ENCODE measurements at regions not wholly inside any gene's neighbourhood (a gene's known extent, or its start where the extent isn't known, plus 50 kb on each side); places are given as distances from the start of the nearest gene placed in this dataset.
"Not testable (repeated sequence)": the region's sequence is repeated elsewhere in the genome, so short reads cannot be mapped to it uniquely, and the experiment has no call there.

DNA sequence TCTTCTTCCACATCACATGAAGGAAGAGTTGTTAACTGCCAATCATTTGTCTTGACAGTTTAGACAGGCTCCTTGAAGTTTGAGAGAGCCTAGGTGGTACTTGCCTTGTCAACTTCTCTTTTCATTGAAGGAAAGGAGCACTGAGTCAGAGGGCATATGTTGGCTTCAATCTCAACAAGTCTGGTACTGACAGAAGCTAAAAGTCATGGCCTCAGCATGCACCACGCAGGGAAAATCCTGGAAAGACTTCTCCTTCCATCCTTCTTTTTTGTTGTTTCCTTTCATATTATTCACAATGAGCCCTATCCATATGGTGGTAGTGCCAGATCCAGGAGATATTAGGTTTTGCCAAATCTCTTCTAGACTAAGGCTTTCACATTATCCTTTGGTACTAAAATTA is 1272.5 kb downstream of the ROBO1 start:
- Histone ChIP-seq H3K4me1 (ENCODE audit: control insufficient read depth in 5 of 5, insufficient read depth in 5 of 5, low read length in 5 of 5) (peaks cover 0 to 13% (median 0%) of the 10 kb centered on the region in 5 donors), H3K4me3 (ENCODE audit: low read depth in 1 of 5, low read length in 5 of 5) (no peak overlapping the region), H3K27ac (ENCODE audit: low read depth, low read length) (no peak overlapping the region), H3K9ac (ENCODE audit: low read length in 5 of 5) (no peak overlapping the region), H3K36me3 (ENCODE audit: control insufficient read depth in 5 of 5, insufficient read depth in 5 of 5, low read length in 5 of 5) (no peaks in the 10 kb centered on the region), H3K9me3 (ENCODE audit: control insufficient read depth in 5 of 5, low read length in 5 of 5) (no peaks in the 10 kb centered on the region), H3K27me3 (ENCODE audit: control insufficient read depth in 5 of 5, insufficient read depth in 4 of 5, low read length in 5 of 5) (no peaks in the 10 kb centered on the region)

DNA sequence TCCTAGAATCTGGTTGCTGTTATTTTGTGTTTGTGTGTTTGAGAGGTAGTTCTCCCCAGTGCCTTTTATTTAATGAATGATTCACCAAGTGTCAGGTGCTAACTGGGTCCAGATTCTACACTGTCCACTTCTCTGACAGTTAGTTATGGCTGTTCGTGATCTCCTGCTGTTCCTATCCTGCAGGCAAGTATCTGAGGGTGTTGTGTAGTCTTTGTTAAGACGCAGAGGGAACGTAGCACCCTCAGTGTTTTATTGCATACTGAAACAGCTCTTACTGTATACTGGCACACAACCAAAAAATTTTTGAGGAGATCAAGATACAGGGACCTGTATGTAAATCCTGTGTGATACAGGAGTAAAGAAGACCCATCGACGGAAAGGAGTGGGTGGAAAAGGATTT is 1271.3 kb downstream of the ROBO1 start:
- H3K27me3 ChIP-seq (ENCODE audit: control insufficient read depth in 5 of 5, insufficient read depth in 4 of 5, low read length in 5 of 5) = no peaks in the 10 kb centered on the region
- H3K9me3 ChIP-seq (ENCODE audit: control insufficient read depth in 5 of 5, low read length in 5 of 5) = no peaks in the 10 kb centered on the region
- no peak overlapping the region for H3K4me3 ChIP-seq (ENCODE audit: low read depth in 1 of 5, low read length in 5 of 5)
- peaks cover 0 to 13% (median 0%) of the 10 kb centered on the region in 5 donors for H3K4me1 ChIP-seq (ENCODE audit: control insufficient read depth in 5 of 5, insufficient read depth in 5 of 5, low read length in 5 of 5)
- no peak overlapping the region for H3K27ac ChIP-seq (ENCODE audit: low read depth, low read length)
- no peak overlapping the region for H3K9ac ChIP-seq (ENCODE audit: low read length in 5 of 5)
- H3K36me3 ChIP-seq (ENCODE audit: control insufficient read depth in 5 of 5, insufficient read depth in 5 of 5, low read length in 5 of 5) = no peaks in the 10 kb centered on the region

DNA sequence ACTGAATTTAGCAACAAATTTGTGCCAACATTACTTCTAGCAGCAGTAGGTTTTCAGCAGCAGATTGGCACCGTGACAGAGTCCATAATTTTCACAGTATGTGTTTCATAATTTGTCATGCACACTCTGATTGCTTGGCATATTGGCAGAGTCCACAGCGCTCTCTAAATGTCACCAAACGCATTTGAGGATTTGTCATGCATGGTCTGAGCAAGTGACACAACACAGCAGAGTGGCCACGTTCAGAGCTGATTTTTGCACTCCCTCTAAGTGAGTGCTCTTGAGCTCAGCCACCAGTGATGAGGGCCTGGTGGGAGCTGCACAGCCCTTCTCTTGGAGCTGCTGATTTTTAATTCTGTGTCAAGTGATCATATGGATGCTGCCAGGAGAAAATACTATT is 1270.8 kb downstream of the ROBO1 start:
- no peaks in the 10 kb centered on the region for H3K27me3 ChIP-seq (ENCODE audit: control insufficient read depth in 5 of 5, insufficient read depth in 4 of 5, low read length in 5 of 5)
- no peaks in the 10 kb centered on the region for H3K9me3 ChIP-seq (ENCODE audit: control insufficient read depth in 5 of 5, low read length in 5 of 5)

DNA sequence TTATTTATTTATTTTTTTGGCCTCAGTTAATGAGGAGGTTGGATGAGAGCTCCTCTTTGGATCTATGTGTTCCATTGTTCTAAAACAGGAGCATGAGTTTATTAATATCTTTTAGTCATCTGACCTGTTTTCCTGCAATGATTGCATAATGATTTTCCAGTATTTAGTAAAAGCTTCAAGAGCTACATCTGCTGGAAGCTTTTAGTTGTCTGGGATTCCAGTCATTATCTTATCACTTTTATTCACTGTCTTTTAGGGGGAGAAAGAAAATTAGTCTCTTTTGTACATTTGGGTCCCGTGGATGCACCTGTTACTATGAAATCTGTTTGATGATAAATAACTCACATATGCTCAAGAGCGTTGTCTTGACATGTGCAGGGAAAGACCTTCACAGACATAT is 1270.0 kb downstream of the ROBO1 start:
- H3K9ac ChIP-seq (ENCODE audit: low read length in 5 of 5) = no peak overlapping the region
- no peaks in the 10 kb centered on the region for H3K27me3 ChIP-seq (ENCODE audit: control insufficient read depth in 5 of 5, insufficient read depth in 4 of 5, low read length in 5 of 5)
- H3K36me3 ChIP-seq (ENCODE audit: control insufficient read depth in 5 of 5, insufficient read depth in 5 of 5, low read length in 5 of 5) = no peaks in the 10 kb centered on the region

More for the DNA sequence above, 1270.8 kb downstream of the ROBO1 start:
- H3K36me3 ChIP-seq (ENCODE audit: control insufficient read depth in 5 of 5, insufficient read depth in 5 of 5, low read length in 5 of 5) = no peaks in the 10 kb centered on the region
- no peak overlapping the region for H3K4me3 ChIP-seq (ENCODE audit: low read depth in 1 of 5, low read length in 5 of 5)
- H3K4me1 ChIP-seq (ENCODE audit: control insufficient read depth in 5 of 5, insufficient read depth in 5 of 5, low read length in 5 of 5) = peaks cover 0 to 13% (median 0%) of the 10 kb centered on the region in 5 donors
- no peak overlapping the region for H3K9ac ChIP-seq (ENCODE audit: low read length in 5 of 5)
- no peak overlapping the region for H3K27ac ChIP-seq (ENCODE audit: low read depth, low read length)

DNA sequence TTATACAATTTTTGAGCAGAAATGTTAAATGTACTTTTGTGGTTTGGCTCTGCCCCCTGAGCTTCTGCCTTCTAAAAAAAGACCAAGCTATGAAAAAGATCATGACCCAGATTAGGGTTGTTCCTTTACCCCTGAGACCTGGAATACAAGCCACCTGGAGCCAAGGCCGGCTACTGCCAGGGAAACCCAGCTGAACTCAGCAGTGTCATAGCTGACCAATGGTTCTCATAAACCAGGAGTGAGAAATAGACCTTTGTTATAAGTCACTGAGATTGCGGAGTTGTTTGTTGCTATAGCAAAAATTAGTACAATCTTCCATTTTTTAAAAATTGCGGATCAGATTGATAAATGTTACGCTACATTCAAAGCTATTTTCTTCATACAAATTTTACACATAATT is 1261.7 kb downstream of the ROBO1 start:
- Histone ChIP-seq H3K9ac (ENCODE audit: low read length in 5 of 5) (no peak overlapping the region), H3K27ac (ENCODE audit: low read depth, low read length) (no peak overlapping the region), H3K9me3 (ENCODE audit: control insufficient read depth in 5 of 5, low read length in 5 of 5) (peaks cover 0 to 4% (median 0%) of the 10 kb centered on the region in 5 donors), H3K27me3 (ENCODE audit: control insufficient read depth in 5 of 5, insufficient read depth in 4 of 5, low read length in 5 of 5) (no peaks in the 10 kb centered on the region), H3K36me3 (ENCODE audit: control insufficient read depth in 5 of 5, insufficient read depth in 5 of 5, low read length in 5 of 5) (no peaks in the 10 kb centered on the region), H3K4me3 (ENCODE audit: low read depth in 1 of 5, low read length in 5 of 5) (no peak overlapping the region), H3K4me1 (ENCODE audit: control insufficient read depth in 5 of 5, insufficient read depth in 5 of 5, low read length in 5 of 5) (no peaks in the 10 kb centered on the region)

More for the DNA sequence above, 1270.0 kb downstream of the ROBO1 start:
- no peak overlapping the region for H3K27ac ChIP-seq (ENCODE audit: low read depth, low read length)
- peaks cover 0 to 13% (median 0%) of the 10 kb centered on the region in 5 donors for H3K4me1 ChIP-seq (ENCODE audit: control insufficient read depth in 5 of 5, insufficient read depth in 5 of 5, low read length in 5 of 5)
- no peak overlapping the region for H3K4me3 ChIP-seq (ENCODE audit: low read depth in 1 of 5, low read length in 5 of 5)
- no peaks in the 10 kb centered on the region for H3K9me3 ChIP-seq (ENCODE audit: control insufficient read depth in 5 of 5, low read length in 5 of 5)

DNA sequence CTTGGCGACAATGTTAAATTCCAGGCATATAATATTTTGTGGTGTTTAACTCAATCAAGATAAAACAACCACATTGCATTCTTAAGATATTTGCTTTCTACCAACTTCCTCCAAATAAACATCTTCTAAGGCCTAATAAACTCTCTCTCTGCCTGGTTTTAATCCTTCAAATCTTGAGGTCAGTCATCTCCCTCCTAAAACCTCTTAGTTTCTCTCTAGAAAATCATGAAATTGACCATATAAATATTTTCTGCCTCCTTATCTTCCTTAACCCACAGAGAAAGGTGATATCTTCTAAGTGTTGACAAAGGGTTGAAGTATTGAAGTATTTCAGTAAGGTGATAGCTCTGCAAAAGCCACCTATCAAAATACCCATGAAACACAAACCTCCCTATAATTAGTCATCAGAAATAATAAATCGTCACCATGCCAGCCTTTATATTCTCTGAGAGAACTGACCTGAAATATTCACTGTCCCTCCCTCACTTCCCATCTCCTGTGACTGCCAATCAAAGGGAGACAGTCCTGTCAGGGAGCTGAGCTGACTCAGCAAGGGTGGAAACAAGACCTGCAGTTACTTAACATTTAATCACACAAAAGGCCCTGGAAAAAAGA is 1261.1 kb downstream of the ROBO1 start:
- Histone ChIP-seq H3K9ac (ENCODE audit: low read length in 5 of 5) (no peak overlapping the region), H3K36me3 (ENCODE audit: control insufficient read depth in 5 of 5, insufficient read depth in 5 of 5, low read length in 5 of 5) (no peaks in the 10 kb centered on the region), H3K4me1 (ENCODE audit: control insufficient read depth in 5 of 5, insufficient read depth in 5 of 5, low read length in 5 of 5) (no peaks in the 10 kb centered on the region), H3K4me3 (ENCODE audit: low read depth in 1 of 5, low read length in 5 of 5) (no peak overlapping the region), H3K9me3 (ENCODE audit: control insufficient read depth in 5 of 5, low read length in 5 of 5) (peaks cover 0 to 4% (median 0%) of the 10 kb centered on the region in 5 donors), H3K27me3 (ENCODE audit: control insufficient read depth in 5 of 5, insufficient read depth in 4 of 5, low read length in 5 of 5) (no peaks in the 10 kb centered on the region), H3K27ac (ENCODE audit: low read depth, low read length) (no peak overlapping the region)

DNA sequence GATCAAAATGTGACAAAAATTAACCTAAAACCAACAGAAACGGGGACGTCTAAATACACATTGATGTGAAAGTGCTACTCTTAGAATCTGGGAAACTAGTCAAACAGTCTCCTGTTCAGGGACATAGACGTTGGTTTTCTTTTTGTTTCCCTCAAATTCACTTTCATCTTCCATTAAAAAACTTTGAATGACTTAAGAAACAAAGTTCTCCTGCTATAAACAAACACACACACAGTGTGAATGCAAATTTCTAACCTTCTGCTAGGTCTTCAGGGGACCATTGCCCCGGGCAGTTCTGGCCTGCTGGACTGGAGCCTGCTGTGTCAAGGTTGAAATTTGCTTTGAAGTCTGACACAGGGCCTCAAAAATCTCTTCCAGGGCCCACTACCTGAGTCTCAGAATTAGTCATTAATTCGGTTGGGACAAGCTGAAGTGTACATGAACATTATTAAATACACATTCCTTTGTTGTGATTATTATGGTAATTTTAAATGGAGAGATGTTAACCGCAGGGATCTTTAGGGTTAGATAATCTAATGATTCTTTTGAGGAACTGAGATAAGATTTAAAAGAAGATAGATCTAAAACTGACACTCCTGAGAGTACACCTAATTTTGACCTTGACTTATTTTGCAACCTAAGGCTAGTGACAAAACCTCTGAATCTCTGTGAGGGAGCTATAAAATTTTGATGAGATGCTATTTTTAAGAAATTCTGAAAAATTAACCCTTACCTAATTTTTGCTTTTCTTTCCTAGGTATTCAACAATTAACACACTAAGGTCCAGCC is 1260.4 kb downstream of the ROBO1 start:
- Histone ChIP-seq H3K27me3 (ENCODE audit: control insufficient read depth in 5 of 5, insufficient read depth in 4 of 5, low read length in 5 of 5) (no peaks in the 10 kb centered on the region), H3K9me3 (ENCODE audit: control insufficient read depth in 5 of 5, low read length in 5 of 5) (peaks cover 0 to 4% (median 0%) of the 10 kb centered on the region in 5 donors), H3K4me1 (ENCODE audit: control insufficient read depth in 5 of 5, insufficient read depth in 5 of 5, low read length in 5 of 5) (no peaks in the 10 kb centered on the region), H3K27ac (ENCODE audit: low read depth, low read length) (no peak overlapping the region), H3K9ac (ENCODE audit: low read length in 5 of 5) (no peak overlapping the region), H3K36me3 (ENCODE audit: control insufficient read depth in 5 of 5, insufficient read depth in 5 of 5, low read length in 5 of 5) (no peaks in the 10 kb centered on the region), H3K4me3 (ENCODE audit: low read depth in 1 of 5, low read length in 5 of 5) (no peak overlapping the region)

DNA sequence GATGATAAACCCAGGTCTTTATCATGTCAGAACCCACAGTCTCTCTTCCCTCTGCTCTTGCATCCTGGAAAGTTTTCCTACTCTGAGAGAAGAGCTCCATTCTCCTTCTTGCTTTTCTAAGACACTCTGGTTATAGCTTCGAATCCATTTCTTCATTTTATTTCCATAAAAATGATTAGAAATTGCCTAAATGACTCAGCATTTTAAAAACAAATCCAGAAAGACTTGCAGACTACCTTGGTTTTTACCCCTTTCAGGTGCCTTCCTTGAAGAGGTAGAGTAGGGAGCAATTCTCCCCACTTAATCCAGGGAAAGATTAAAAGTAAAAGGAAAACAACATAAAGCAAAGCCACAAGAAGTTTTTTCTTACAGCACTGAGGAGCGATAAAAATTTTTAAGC is 1256.0 kb downstream of the ROBO1 start:
- Histone ChIP-seq H3K9me3 (ENCODE audit: control insufficient read depth in 5 of 5, low read length in 5 of 5) (peaks cover 0 to 4% (median 0%) of the 10 kb centered on the region in 5 donors), H3K4me1 (ENCODE audit: control insufficient read depth in 5 of 5, insufficient read depth in 5 of 5, low read length in 5 of 5) (no peaks in the 10 kb centered on the region), H3K9ac (ENCODE audit: low read length in 5 of 5) (no peak overlapping the region), H3K27ac (ENCODE audit: low read depth, low read length) (no peak overlapping the region), H3K27me3 (ENCODE audit: control insufficient read depth in 5 of 5, insufficient read depth in 4 of 5, low read length in 5 of 5) (no peaks in the 10 kb centered on the region), H3K4me3 (ENCODE audit: low read depth in 1 of 5, low read length in 5 of 5) (no peak overlapping the region), H3K36me3 (ENCODE audit: control insufficient read depth in 5 of 5, insufficient read depth in 5 of 5, low read length in 5 of 5) (no peaks in the 10 kb centered on the region)

DNA sequence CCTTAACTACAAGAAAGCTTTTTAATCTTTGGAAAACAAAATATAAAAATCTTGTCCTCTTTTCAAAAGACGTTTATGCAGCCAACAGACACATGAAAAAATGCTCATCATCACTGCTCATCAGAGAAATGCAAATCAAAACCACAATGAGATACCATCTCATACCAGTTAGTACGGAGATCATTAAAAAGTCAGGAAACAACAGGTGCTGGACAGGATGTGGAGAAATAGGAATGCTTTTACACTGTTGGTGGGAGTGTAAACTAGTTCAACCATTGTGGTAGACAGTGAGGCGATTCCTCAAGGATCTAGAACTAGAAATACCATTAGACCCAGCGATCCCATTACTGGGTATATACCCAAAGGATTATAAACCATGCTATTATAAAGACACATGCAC is 1255.0 kb downstream of the ROBO1 start:
- not testable (repeated sequence) for H3K4me1 ChIP-seq (ENCODE audit: control insufficient read depth in 5 of 5, insufficient read depth in 5 of 5, low read length in 5 of 5); H3K27me3 ChIP-seq (ENCODE audit: control insufficient read depth in 5 of 5, insufficient read depth in 4 of 5, low read length in 5 of 5); H3K4me3 ChIP-seq (ENCODE audit: low read depth in 1 of 5, low read length in 5 of 5); H3K27ac ChIP-seq (ENCODE audit: low read depth, low read length); H3K36me3 ChIP-seq (ENCODE audit: control insufficient read depth in 5 of 5, insufficient read depth in 5 of 5, low read length in 5 of 5); H3K9ac ChIP-seq (ENCODE audit: low read length in 5 of 5); H3K9me3 ChIP-seq (ENCODE audit: control insufficient read depth in 5 of 5, low read length in 5 of 5)

DNA sequence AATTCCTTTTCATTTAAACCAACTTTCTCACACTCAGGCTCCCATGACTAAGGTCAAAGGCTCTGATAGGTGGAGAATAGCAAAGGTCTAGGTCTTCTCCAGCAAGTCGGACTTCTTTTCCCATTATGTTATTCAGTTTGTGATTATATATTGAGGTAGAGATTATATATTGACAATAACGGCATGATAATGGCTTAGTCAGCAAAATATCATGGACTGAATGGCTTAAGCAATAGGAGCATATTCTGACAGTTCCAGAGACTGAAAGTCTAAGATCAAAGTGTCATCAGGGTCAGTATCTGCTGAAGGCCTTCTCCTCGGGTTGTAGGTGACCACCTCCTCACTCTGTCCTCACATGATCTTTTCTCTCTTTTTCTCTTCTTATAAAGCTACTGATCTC is 1251.4 kb downstream of the ROBO1 start:
- H3K27ac ChIP-seq (ENCODE audit: low read depth, low read length) = no peak overlapping the region
- peaks cover 0 to 7% (median 0%) of the 10 kb centered on the region in 5 donors for H3K4me1 ChIP-seq (ENCODE audit: control insufficient read depth in 5 of 5, insufficient read depth in 5 of 5, low read length in 5 of 5)
- H3K36me3 ChIP-seq (ENCODE audit: control insufficient read depth in 5 of 5, insufficient read depth in 5 of 5, low read length in 5 of 5) = no peaks in the 10 kb centered on the region
- H3K9ac ChIP-seq (ENCODE audit: low read length in 5 of 5) = no peak overlapping the region
- H3K4me3 ChIP-seq (ENCODE audit: low read depth in 1 of 5, low read length in 5 of 5) = no peak overlapping the region
- no peaks in the 10 kb centered on the region for H3K27me3 ChIP-seq (ENCODE audit: control insufficient read depth in 5 of 5, insufficient read depth in 4 of 5, low read length in 5 of 5)
- no peaks in the 10 kb centered on the region for H3K9me3 ChIP-seq (ENCODE audit: control insufficient read depth in 5 of 5, low read length in 5 of 5)

Measured in subcutaneous abdominal adipose tissue (tissue), 5 donors.